SK-N-MC (cell line): ENCODE measurements at regions not wholly inside any gene's neighbourhood (a gene's known extent, or its start where the extent isn't known, plus 50 kb on each side); places are given as distances from the start of the nearest gene placed in this dataset.

Source experiments
- EZH2 ChIP-seq: fragments of 200-600 bp; sonication (generic); IDR thresholded peaks from one replicate; pipeline ENCODE4 v1.6.1; 2017; ENCODE audit warnings: antibody characterized with exemption
- POLR2AphosphoS5 ChIP-seq: IDR thresholded peaks from 2 replicates; pipeline ENCODE4 v1.6.1; 2012; ENCODE audit warnings: mild to moderate bottlenecking, low read depth, low read length, borderline replicate concordance

DNA sequence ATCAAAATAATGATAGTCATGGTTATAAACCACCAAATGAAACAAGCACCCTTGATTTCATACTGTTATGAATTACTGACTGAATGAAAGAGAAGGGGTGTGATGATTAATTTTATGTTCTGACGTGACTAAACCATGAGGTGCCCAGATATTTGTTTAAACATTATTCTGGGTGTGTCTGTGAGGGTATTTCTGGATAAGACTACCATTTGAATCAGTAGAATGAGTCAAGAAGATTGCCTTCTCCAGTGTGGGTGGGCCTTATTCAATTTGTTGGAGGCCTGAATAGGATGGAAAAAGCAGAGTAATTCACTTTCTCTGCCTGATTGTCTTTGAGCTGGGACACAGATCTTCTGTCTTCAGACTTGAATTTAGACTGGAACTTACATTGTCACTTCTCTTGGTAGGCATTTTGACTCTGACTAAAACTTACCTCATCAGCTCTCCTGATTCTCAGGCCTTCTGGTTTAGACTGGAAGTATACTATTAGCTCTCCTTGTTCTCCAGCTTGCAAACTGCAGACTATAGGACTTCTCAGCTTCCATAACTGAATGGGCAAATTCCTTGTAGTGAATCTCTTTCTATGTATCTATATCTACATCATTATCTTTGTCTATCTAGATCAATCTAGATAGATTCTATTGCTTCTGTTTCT, 321.9 kb upstream of the TARS1 start:
- TF ChIP-seq EZH2 (no peak), POLR2AphosphoS5 (no peak)
